ENCODE measurements at regions not wholly inside any gene's neighbourhood (a gene's known extent, or its start where the extent isn't known, plus 50 kb on each side); places are given as distances from the start of the nearest gene placed in this dataset.

- DNase-seq (ENCODE audit: low read depth), result no peak
These were observed 212.2 kb downstream of the TRIB2 start for GRCh38 chr2:12928775-12929401.

GRCh38 chr2:12929758-12930157 lies 213.0 kb downstream of the TRIB2 start:
- DNase-seq (ENCODE audit: low read depth), result no peak

- DNase-seq (ENCODE audit: low read depth), result no peak
These were observed 213.7 kb downstream of the TRIB2 start for GRCh38 chr2:12930391-12930790.

GRCh38 chr2:12931186-12931844 lies 214.6 kb downstream of the TRIB2 start:
- peak; percentile 43 for DNase-seq (ENCODE audit: low read depth)

- no peak for DNase-seq (ENCODE audit: low read depth)
These were observed 215.5 kb downstream of the TRIB2 start for GRCh38 chr2:12932192-12932591.

- DNase-seq (ENCODE audit: low read depth), result no peak
These were observed 217.5 kb downstream of the TRIB2 start for GRCh38 chr2:12934146-12934756.

- no peak for DNase-seq (ENCODE audit: low read depth)
These were observed 218.5 kb downstream of the TRIB2 start for GRCh38 chr2:12935222-12935621.

GRCh38 chr2:12935796-12936195 lies 219.1 kb downstream of the TRIB2 start:
- no peak for DNase-seq (ENCODE audit: low read depth)

- DNase-seq (ENCODE audit: low read depth), result no peak
These were observed 224.5 kb downstream of the TRIB2 start for GRCh38 chr2:12941203-12941602.

- DNase-seq (ENCODE audit: low read depth), result no peak
These were observed 231.7 kb downstream of the TRIB2 start for GRCh38 chr2:12948231-12948960.

- no peak for DNase-seq (ENCODE audit: low read depth)
These were observed 232.2 kb downstream of the TRIB2 start for GRCh38 chr2:12948961-12949353.

- no peak for DNase-seq (ENCODE audit: low read depth)
These were observed 232.7 kb downstream of the TRIB2 start for GRCh38 chr2:12949406-12949805.

GRCh38 chr2:12950174-12950573 lies 233.4 kb downstream of the TRIB2 start:
- DNase-seq (ENCODE audit: low read depth), result no peak

GRCh38 chr2:12950957-12951656 lies 234.4 kb downstream of the TRIB2 start:
- no peak for DNase-seq (ENCODE audit: low read depth)

GRCh38 chr2:12951657-12951973 lies 234.9 kb downstream of the TRIB2 start:
- DNase-seq (ENCODE audit: low read depth), result no peak

- no peak for DNase-seq (ENCODE audit: low read depth)
These were observed 236.9 kb downstream of the TRIB2 start for GRCh38 chr2:12953596-12953995.

- no peak for DNase-seq (ENCODE audit: low read depth)
These were observed 239.1 kb downstream of the TRIB2 start for GRCh38 chr2:12955864-12956263.

GRCh38 chr2:12957251-12957650 lies 240.5 kb downstream of the TRIB2 start:
- DNase-seq (ENCODE audit: low read depth), result no peak

GRCh38 chr2:12959935-12960334 lies 243.2 kb downstream of the TRIB2 start:
- DNase-seq (ENCODE audit: low read depth), result no peak

GRCh38 chr2:12960671-12961070 lies 243.9 kb downstream of the TRIB2 start:
- no peak for DNase-seq (ENCODE audit: low read depth)

- no peak for DNase-seq (ENCODE audit: low read depth)
These were observed 248.3 kb downstream of the TRIB2 start for GRCh38 chr2:12964904-12965539.
